ENCODE measurements at regions not wholly inside any gene's neighbourhood (a gene's known extent, or its start where the extent isn't known, plus 50 kb on each side); places are given as distances from the start of the nearest gene placed in this dataset.
"Not testable (repeated sequence)": the region's sequence is repeated elsewhere in the genome, so short reads cannot be mapped to it uniquely, and the experiment has no call there.

DNA sequence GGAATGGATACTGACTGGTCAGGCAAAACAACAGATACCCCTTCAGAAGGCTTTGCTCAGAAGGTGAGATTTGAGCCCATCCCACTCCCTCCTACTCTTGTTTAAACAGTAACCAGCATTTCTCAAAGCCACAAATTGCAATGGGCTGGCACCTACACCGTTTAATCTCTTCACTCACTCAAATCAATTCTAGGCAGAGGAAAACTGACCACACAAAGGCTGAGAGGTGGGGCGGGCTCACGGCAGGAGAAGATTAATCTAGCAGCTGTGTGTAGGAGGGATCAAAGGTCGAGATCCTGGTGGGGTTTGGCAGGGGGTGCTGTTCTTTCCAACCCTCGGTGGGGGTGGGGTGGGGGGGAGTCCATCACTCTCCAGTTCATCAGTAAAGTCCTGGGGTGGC is 622.4 kb downstream of the BCOR start:
- FAIRE-seq (peak; percentile 80), DNase-seq (ENCODE audit: extremely low spot score, insufficient read length, low read depth) (no peak)

DNA sequence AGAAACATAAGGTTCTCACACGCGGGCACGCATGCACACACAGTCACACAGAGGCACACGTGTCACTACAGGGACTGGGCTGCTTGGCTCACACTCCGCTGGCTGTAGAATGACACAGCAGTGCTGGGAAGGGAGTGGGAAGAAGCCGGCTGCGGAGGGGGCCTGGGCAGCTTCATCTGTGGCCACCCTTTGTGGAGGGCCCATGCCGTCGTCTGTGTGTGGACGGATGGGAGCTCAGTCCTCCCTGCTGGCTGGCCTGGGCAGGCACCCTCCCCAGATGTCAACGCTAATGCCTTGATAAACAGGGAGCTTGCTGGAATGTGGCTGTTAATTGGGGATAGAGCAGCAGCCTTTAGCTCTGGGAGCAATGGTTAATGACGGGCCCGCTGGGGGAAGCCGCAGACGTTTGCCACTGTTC is 621.1 kb downstream of the BCOR start:
- DNase-seq (ENCODE audit: extremely low spot score, insufficient read length, low read depth) = no peak
- FAIRE-seq = no peak

DNA sequence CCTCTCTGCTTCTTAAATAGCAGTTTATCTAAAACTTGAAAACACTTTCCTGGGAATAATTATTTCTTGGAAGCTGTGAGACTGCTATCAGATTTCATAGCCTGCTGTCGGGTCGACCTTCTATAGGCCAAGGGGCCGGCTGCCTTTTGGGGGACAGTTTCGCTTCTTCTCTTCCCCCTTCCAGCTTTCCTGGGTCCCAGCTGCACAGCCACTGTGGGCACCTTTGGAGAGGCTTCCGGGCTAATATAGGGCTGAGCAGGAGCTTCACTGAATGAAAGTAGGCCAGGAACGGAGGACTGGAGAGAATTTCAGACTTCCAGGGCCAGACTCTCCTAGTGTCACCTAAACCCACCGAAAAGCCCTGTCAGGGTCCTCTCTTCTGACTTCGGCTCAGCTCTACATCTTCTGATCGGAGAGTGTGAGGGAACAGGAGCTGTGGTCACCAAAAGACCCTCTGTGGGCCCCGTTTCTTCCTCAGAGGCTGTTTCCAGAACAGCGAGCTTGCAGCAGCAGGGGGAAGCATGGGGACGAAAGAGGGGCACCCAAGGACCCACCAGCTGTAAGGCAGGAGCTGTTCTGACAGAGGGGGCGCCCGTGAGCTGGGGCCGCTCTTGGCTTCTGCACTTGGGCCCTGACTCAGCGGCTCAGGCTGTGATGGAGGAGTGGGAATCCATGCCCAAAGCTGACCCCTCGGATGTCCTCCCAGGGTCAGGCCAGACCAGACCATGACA is 620.6 kb downstream of the BCOR start:
- FAIRE-seq = no peak

DNA sequence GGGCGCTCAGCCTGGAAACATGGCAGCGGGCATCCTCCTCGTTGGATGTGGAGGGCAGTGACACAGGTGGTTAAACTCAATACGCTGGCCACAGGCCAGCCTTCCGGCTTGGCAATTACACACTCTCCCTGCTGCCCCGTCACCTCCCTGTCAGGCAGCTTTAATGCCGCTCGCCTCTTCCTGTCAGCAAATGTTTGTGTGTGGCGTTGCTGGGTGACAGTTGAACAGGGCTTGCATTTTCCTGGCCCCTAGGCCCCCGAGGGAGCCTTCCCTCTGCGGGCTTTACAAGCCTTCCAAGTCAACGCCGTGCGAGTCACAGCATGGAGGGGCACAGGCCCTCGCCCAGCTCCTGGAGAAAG is 620.0 kb downstream of the BCOR start:
- FAIRE-seq = no peak
- no peak for DNase-seq (ENCODE audit: extremely low spot score, insufficient read length, low read depth)

More for the DNA sequence above, 620.6 kb downstream of the BCOR start:
- DNase-seq (ENCODE audit: extremely low spot score, insufficient read length, low read depth) = no peak

DNA sequence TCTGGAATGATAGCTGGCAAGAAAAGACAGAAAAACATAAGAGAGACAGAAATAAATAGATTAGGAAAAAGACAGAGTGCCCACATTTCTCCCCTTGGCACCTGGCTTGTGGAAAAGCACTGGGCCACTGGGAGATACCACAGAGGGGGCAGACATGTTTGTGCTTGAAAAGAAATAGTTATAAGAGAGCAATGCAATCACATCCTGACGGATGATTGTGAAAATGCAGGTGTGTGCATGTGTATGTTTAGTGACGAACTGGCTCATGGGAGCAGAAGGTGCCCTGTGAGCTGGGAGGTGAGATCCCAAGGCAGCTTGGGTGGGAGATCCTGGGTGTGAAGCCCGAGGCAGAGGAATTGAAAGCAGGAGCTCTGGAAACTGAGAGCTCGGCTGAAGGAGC is 617.9 kb downstream of the BCOR start:
- FAIRE-seq (no peak), DNase-seq (ENCODE audit: extremely low spot score, insufficient read length, low read depth) (no peak)

DNA sequence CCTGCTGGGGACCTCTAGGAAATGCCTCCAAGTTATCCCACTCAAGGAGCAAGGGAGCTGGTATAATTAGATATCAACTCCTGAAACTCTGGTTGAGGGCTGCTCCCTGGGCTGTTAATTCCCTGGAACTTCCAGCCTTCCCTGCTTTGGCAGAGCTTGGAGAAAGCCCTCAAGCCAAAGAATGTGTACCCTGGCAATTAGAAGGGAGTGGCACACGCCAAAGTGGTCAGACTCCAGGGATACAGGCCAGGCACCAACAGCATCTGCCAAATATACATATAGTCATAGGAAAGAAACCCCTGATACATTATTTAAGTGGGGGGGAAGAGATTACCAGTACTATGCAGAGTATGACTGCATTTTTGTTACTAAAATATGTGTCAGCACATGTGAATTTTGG is 616.8 kb downstream of the BCOR start:
- FAIRE-seq = no peak
- DNase-seq (ENCODE audit: extremely low spot score, insufficient read length, low read depth) = no peak

DNA sequence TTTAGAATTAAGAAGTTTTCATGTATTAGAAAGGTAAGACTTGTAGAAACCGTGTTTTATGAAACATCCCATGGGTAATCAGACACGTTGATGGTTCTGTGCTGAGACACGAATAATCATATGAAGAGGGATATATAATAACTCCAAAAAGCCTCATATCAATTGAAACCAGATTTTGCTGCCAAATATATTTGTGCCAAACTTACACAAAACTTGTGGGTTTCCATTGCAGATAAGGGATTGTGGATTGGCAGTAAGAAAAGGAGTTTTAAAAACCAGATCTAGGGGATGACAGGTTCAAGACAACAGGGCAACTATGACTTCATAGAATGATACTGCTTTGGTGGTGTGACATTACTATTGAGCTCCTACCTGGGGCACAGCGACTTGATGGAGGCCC is 616.1 kb downstream of the BCOR start:
- FAIRE-seq (no peak), DNase-seq (ENCODE audit: extremely low spot score, insufficient read length, low read depth) (no peak)

DNA sequence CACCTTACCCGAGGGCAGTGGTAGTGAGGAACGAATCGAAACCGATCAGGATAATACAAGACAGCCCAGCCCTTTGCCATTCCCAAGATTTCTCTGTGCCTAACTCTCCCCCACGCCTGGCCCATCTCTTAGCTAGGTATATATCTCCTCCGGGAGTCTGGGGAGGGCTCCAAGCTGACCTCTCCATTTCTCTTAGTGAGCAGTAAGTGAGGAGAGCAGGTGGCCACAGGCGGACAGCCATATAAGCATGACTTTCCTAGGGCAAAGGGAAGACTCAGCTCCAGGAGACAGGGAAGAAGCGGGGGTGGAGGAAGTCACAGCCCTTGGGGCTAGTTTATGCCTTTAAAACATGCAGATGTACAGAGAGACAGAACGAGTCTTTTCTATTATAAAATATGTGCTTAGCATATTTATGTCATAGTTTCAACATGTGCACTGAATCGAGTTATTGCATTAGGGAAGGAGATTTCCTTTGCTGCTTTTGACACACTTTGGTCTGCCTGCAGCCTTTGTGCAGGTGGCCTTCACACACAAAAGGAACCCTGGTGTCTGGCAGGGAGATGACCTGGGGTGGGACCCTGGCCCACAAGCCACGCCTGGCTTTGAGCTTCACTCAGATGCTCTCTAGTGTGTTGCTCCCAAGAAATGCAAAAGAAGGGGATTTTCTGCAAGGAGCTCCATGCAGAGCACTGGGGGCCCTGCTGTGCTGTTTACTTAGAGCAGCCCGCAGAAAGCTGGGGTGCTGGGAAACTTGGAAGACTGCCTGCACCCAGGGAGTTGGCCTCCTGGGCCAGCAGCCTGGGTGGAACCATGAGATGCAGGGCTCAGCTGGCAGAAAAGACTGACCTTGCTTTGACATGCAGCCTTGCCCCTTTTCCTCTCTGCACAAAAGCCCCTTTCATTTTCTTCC is 613.3 kb downstream of the BCOR start:
- no peak for FAIRE-seq
- DNase-seq (ENCODE audit: extremely low spot score, insufficient read length, low read depth) = no peak

DNA sequence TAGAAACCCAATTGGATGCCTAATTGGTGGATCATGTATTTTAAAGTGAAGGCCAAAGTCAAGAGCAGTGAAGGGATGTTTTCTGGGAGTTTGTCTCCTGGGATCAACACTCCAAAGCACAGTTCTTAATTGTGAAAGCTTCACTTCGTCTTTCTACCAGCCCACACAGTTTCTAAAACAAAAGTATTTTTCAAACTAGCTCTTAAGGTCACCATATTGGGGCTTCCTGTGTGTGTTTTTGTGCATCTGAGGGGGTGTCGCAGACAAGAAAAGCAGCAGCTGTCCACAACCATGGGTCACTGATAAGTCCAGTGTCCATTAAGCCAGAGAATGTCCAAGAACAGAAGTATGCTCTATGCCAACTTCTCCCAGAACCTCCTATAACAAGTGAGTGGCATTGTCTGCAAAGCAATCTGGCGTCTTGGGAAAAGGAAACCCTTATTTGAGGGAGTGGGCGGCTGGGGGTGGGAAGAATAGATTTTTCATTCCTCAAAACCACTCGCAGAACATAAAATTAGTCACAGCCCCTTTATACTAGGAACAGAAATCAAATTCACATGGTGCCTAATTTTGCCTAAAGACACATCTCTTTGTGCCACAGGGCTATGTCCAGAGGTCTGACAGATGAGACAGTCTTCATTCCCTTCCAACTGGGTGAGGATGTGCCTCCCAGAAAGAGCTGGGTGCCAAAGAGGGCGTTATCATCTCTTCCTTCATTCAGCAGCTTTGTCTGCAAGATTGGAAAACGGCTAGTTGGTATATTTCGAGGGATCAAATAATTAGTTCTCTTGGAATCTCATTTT is 610.4 kb downstream of the BCOR start:
- DNase-seq (ENCODE audit: extremely low spot score, insufficient read length, low read depth) (no peak), FAIRE-seq (peak; percentile 44)

DNA sequence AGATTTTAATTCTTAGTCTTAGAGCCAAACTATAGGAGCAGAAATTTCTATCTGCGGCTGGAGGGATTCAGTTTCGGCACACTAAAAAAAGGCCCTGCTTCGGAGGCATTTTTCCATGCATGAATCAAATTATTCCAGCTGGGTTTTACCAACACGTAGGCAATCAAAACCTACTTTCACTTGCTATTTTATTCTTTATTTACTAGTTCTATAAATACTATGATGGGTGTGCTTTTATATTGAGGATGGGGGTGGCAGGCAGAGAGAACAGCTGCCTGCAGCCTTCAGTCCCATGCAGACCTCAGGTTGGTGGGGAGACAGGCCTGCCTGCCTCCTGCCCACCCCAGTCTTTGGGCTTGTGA is 609.8 kb downstream of the BCOR start:
- no peak for FAIRE-seq
- no peak for DNase-seq (ENCODE audit: extremely low spot score, insufficient read length, low read depth)

DNA sequence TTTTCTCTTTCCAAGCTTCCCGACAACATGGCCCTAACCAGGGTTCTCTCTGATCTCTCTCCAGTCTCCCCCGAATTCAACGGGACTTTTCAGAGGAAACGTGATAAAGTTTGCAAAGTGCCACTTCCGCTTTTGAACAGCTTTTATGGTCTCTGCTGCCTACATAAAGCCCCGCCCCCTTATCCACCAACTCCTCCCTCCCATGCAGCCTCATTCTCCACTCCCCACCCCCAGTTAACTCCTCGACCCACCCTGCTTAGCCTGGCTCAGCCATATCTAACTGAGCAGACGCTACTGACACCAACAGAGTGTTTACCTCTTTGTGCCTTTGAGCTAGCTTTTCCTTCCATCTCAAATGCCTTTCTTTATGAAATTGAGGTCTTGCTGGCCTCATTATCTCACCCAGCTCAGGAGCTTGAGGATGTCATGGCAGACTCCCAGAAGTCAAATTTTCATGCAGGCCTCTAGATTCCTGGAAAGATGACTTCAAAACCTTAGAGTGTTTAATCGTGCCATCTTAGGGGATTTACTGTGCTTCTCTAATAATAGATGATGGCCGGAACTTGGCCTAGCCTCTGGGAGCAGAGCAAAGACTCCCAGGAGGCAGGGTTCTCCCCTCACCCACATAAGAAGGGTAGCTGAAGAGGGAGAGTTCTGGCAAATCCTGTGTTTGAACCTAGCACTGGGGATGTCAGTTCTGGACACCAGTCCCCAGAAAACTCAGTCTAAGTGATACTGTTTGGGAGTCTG is 606.0 kb downstream of the BCOR start:
- FAIRE-seq (peak; percentile 94), DNase-seq (ENCODE audit: extremely low spot score, insufficient read length, low read depth) (peak; percentile 5)

DNA sequence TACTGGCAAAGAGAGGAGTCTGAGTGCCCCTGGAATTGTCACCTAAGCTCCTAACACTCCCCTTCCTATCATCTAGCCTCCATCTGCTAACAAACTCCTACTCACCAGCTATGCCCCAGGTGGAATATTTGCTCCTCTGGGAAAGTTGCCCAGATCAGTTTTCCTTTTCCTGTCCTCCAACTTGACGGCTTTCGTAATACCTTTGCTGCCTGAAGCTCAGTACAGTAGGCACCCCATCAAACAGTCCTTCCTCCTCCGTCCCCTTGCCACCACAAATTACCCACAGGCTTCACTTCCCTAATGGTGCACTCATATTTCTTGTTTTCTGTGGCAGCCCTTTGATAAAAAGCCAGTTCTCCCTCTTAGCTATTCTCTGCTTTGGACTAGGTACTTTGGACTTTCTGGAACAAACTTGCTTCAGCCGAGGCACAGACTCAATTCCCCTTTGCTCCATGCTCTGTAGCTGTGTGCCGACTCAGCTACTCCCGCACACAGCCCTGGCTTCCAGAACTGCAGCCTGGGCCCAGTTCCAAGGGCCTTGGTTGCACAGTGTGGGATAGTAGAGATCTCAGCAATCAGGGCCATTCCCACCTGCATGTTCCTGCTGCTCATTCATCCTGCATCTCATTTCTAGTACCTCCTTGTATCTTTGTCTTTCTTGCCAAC is 605.1 kb downstream of the BCOR start:
- DNase-seq (ENCODE audit: extremely low spot score, insufficient read length, low read depth) = no peak
- FAIRE-seq = peak; percentile 81

DNA sequence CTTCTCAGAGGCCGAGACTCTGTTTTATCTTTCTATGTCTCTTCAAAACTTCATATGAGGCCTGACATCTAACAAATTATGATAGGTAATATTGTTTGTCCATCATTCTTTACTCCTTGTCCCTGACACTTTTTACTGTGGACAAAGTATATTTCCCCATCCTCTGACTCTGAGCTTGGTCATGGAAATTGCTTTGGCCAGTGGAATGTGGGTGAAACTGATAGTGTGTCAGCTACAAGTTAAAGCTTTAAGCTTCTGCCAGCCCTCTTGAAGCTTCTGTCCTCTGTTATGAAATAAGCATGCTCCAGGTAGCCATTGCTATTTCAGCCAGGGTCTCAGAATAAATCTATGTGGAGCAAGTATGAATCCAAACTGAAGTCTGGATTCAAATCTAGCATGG is 604.6 kb downstream of the BCOR start:
- peak; percentile 79 for FAIRE-seq
- DNase-seq (ENCODE audit: extremely low spot score, insufficient read length, low read depth) = no peak

DNA sequence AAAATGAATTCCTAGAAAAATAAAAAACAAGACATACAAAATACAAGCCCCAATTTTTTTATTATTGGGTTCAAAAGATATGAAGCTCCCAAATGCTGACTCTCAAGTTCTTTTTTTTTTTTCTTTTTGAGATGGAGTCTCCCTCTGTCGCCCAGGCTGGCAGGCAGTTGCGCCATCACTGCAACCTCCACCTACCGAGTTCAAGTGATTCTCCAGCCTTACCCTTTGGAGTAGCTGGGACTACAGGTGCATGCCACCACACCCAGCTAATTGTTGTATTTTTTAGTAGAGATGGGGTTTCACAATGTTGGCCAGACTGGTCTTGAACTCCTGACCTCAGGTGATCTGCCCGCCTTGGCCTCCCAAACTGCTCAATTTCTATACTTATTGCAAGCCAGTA is 600.6 kb downstream of the BCOR start:
- DNase-seq (ENCODE audit: extremely low spot score, insufficient read length, low read depth); FAIRE-seq: not testable (repeated sequence)

DNA sequence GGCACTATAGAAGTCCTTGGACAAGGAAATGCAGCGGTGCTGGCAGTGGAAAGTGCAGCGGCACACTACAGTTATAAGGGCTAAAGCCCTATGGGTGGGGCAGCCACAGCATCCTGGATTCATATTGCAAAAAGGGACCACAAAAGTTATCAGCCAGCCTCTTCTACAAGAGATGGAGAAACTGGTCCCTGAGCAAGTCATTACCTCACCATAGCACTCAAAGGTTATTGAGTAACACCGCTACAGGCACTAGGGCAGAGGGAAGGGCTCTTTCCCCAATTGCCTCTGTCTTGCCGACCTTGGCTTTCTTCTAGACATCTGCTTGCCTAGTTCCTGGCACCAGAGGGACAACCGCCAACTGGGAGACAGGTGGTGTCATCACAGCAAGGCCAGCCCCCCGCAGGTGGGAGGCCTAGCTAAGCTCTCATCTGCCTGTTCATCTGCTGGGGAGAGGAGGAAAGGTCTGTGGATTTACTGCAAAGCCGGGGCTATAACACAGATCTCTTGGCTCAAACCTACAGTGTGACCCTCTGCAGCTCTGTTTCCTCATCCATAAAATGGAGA is 600.0 kb downstream of the BCOR start:
- DNase-seq (ENCODE audit: extremely low spot score, insufficient read length, low read depth) = no peak

DNA sequence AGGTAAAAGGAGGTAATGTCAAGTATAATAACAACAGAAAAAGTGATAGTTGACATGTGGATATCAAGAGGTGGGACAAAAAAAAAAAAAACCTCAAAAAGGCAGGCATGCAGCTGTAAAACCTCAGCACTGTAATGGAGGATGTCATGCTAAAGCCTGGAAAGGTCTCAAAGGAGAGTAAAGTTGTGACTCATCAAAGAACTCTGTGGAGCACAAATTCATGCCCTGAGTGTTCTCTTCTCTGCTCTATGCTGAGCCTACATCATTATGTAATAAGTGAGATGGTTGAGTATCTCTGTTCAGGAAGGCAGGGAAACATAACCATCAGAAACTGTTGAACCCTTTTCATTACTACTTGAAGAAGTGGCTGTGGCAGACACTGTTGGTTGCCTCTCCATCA is 597.8 kb downstream of the BCOR start:
- peak; percentile 72 for FAIRE-seq
- DNase-seq (ENCODE audit: extremely low spot score, insufficient read length, low read depth) = no peak

More for the DNA sequence above, 600.0 kb downstream of the BCOR start:
- no peak for FAIRE-seq

DNA sequence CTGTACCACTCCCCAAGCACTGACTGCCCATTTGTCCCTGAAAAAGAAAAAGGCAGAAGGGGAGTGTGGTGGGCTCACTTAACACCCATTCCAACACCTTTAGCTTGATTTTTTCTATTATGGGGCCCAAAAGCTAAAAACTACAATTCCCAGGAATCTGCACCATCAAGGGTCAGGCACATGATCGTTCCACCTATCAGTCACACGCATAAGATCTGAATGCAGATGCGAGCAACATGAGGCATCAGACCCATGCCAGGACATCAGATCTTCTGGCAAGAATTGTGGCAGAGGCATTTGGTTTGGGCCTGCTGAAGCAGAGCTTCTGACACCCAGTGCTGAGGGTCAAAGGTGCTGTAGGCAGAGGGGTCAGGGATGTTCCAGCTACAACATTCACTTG is 595.9 kb downstream of the BCOR start:
- no peak for FAIRE-seq
- DNase-seq (ENCODE audit: extremely low spot score, insufficient read length, low read depth) = no peak

DNA sequence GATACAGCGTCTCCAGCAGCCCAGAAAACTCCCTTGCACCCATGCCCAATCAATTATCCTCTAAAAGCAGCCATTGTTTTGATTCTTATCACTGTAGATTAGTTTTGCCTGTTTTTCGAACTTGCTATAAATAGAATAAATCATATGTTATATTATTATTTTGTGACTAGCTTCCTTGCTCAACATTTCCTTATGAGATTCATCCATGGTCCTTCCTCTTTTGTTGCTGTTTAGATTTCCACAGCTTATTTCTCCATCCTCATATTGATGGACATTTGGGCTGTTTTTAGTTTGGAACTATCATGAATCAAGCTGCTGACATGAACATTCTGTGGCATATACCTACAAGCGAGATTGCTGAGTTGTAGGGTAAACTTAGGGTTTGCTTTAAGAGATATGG is 595.3 kb downstream of the BCOR start:
- FAIRE-seq = no peak
- DNase-seq (ENCODE audit: extremely low spot score, insufficient read length, low read depth) = no peak

DNA sequence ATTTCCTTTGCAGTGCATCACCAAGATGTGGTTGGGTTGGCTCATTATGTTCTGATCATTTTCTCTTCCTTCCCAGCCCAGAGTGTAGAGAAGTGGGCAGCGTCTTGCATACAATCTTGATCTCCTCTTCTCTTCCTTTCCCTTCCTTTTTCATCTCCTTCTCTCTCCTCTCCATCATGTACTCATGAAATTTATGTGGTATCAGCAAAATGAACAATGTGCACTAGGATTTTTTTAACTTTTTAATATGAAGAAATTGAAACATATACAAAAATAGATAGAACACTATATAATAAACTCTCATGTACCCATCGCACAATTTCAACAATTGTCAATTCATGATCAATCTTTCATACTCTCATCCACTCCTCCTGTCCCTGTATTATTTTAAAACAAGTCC is 593.5 kb downstream of the BCOR start:
- no peak for FAIRE-seq

More for the DNA sequence above, 593.5 kb downstream of the BCOR start:
- no peak for DNase-seq (ENCODE audit: extremely low spot score, insufficient read length, low read depth)
